ENCODE measurements at regions not wholly inside any gene's neighbourhood (a gene's known extent, or its start where the extent isn't known, plus 50 kb on each side); places are given as distances from the start of the nearest gene placed in this dataset.
"Not testable (repeated sequence)": the region's sequence is repeated elsewhere in the genome, so short reads cannot be mapped to it uniquely, and the experiment has no call there.

- Histone ChIP-seq H3K4me1 (no peaks in the 10 kb centered on the region), H3K27ac (no peak overlapping the region), H3K36me3 (no peaks in the 10 kb centered on the region), H3K9me3 (peaks cover 0 to under 1% of the 10 kb centered on the region in 2 donors), H3K4me3 (no peak overlapping the region), H3K27me3 (no peaks in the 10 kb centered on the region)
- intact Hi-C loops (cut with DNase I): no loop called here
- DNase-seq: no peak
- ATAC-seq: no peak
- TF ChIP-seq CTCF (IDR thresholded peaks at IDR 0.05): no peak
Observed at GRCh38 chr1:215287362-215287761, 204.8 kb downstream of the KCNK2 start.

GRCh38 chr1:215290018-215290417, 207.5 kb downstream of the KCNK2 start:
- no peak for DNase-seq
- no peaks in the 10 kb centered on the region for H3K27me3 ChIP-seq
- no peaks in the 10 kb centered on the region for H3K4me1 ChIP-seq
- no peak for TF ChIP-seq CTCF (IDR thresholded peaks at IDR 0.05)
- H3K9me3 ChIP-seq: peaks cover 0 to 26% of the 10 kb centered on the region in 2 donors
- no peak overlapping the region for H3K4me3 ChIP-seq
- intact Hi-C loops (cut with DNase I): no loop called here
- no peaks in the 10 kb centered on the region for H3K36me3 ChIP-seq
- ATAC-seq: no peak
- no peak overlapping the region for H3K27ac ChIP-seq

- no peaks in the 10 kb centered on the region for H3K4me1 ChIP-seq
Observed at GRCh38 chr1:215292932-215293331, 210.4 kb downstream of the KCNK2 start.

GRCh38 chr1:215306426-215306825, 223.9 kb downstream of the KCNK2 start:
- no peaks in the 10 kb centered on the region for H3K4me1 ChIP-seq
- ATAC-seq (no peak), DNase-seq (no peak)
- H3K36me3 ChIP-seq: no peaks in the 10 kb centered on the region
- intact Hi-C loops (cut with DNase I): no loop called here
- TF ChIP-seq CTCF (IDR thresholded peaks at IDR 0.05): no peak
- no peaks in the 10 kb centered on the region for H3K9me3 ChIP-seq
- H3K4me3 ChIP-seq: no peak overlapping the region
- no peaks in the 10 kb centered on the region for H3K27me3 ChIP-seq
- no peak overlapping the region for H3K27ac ChIP-seq

More at GRCh38 chr1:215292932-215293331, 210.4 kb downstream of the KCNK2 start:
- no peak for DNase-seq
- Histone ChIP-seq H3K27me3 (no peaks in the 10 kb centered on the region), H3K4me3 (no peak overlapping the region), H3K9me3 (peaks cover 0 to 47% of the 10 kb centered on the region in 2 donors), H3K27ac (no peak overlapping the region), H3K36me3 (no peaks in the 10 kb centered on the region)
- TF ChIP-seq CTCF (IDR thresholded peaks at IDR 0.05): no peak
- intact Hi-C loops (cut with DNase I): no loop called here
- no peak for ATAC-seq

- peaks cover 0 to 37% of the 10 kb centered on the region in 2 donors for H3K9me3 ChIP-seq
- no peak overlapping the region for H3K27ac ChIP-seq
- H3K27me3 ChIP-seq: no peaks in the 10 kb centered on the region
- intact Hi-C loops (cut with DNase I): no loop called here
- no peaks in the 10 kb centered on the region for H3K36me3 ChIP-seq
- no peaks in the 10 kb centered on the region for H3K4me1 ChIP-seq
- ATAC-seq (no peak), DNase-seq (no peak)
- no peak for TF ChIP-seq CTCF (IDR thresholded peaks at IDR 0.05)
- no peak overlapping the region for H3K4me3 ChIP-seq
Observed at GRCh38 chr1:215321802-215322201, 239.3 kb downstream of the KCNK2 start.

GRCh38 chr1:215323992-215324391, 241.5 kb downstream of the KCNK2 start:
- H3K27ac ChIP-seq; H3K27me3 ChIP-seq; ATAC-seq; H3K4me3 ChIP-seq; H3K4me1 ChIP-seq; H3K36me3 ChIP-seq; intact Hi-C loops (cut with DNase I): not testable (repeated sequence)
- peaks cover 0 to 35% of the 10 kb centered on the region in 2 donors for H3K9me3 ChIP-seq
- DNase-seq: peak in 1 of 4 donors; percentile 40
